HG03575 (cell line): ENCODE measurements at regions not wholly inside any gene's neighbourhood (a gene's known extent, or its start where the extent isn't known, plus 50 kb on each side); places are given as distances from the start of the nearest gene placed in this dataset.

Experiments used
- ATAC-seq: cut with Tn5 transposase; IDR thresholded peaks from one replicate; pipeline ENCODE4 v1.9.1; 2021; ENCODE audit not compliant: unreplicated experiment, insufficient number of reproducible peaks, low FRiP score; ENCODE audit errors: extremely low read depth

GRCh38 chr11:91178366-91178765, 955.5 kb upstream of the CHORDC1 start:
- no peak for ATAC-seq

- ATAC-seq: no peak
Measured at GRCh38 chr11:91174734-91175133, 951.9 kb upstream of the CHORDC1 start.

GRCh38 chr11:91174193-91174592, 951.3 kb upstream of the CHORDC1 start:
- ATAC-seq: no peak

- ATAC-seq: no peak
Measured at GRCh38 chr11:91173701-91174100, 950.9 kb upstream of the CHORDC1 start.

- ATAC-seq: no peak
Measured at GRCh38 chr11:91170711-91171110, 947.9 kb upstream of the CHORDC1 start.

GRCh38 chr11:91164452-91164822, 941.6 kb upstream of the CHORDC1 start:
- ATAC-seq: no peak

- ATAC-seq: no peak
Measured at GRCh38 chr11:91163619-91164451, 941.0 kb upstream of the CHORDC1 start.

- ATAC-seq: no peak
Measured at GRCh38 chr11:91160661-91161060, 937.8 kb upstream of the CHORDC1 start.

- no peak for ATAC-seq
Measured at GRCh38 chr11:91158891-91159537, 936.2 kb upstream of the CHORDC1 start.

- no peak for ATAC-seq
Measured at GRCh38 chr11:91158297-91158696, 935.4 kb upstream of the CHORDC1 start.

- no peak for ATAC-seq
Measured at GRCh38 chr11:91156041-91156440, 933.2 kb upstream of the CHORDC1 start.

- no peak for ATAC-seq
Measured at GRCh38 chr11:91147885-91148284, 925.0 kb upstream of the CHORDC1 start.

GRCh38 chr11:91141655-91142054, 918.8 kb upstream of the CHORDC1 start:
- no peak for ATAC-seq

GRCh38 chr11:91136631-91137030, 913.8 kb upstream of the CHORDC1 start:
- no peak for ATAC-seq

GRCh38 chr11:91133361-91133760, 910.5 kb upstream of the CHORDC1 start:
- no peak for ATAC-seq

- ATAC-seq: no peak
Measured at GRCh38 chr11:91129596-91129995, 906.7 kb upstream of the CHORDC1 start.

GRCh38 chr11:91124363-91124762, 901.5 kb upstream of the CHORDC1 start:
- ATAC-seq: no peak

- no peak for ATAC-seq
Measured at GRCh38 chr11:91115116-91115515, 892.3 kb upstream of the CHORDC1 start.

- ATAC-seq: no peak
Measured at GRCh38 chr11:91104237-91104636, 881.4 kb upstream of the CHORDC1 start.

GRCh38 chr11:91100427-91100826, 877.6 kb upstream of the CHORDC1 start:
- no peak for ATAC-seq

GRCh38 chr11:91097083-91097482, 874.2 kb upstream of the CHORDC1 start:
- no peak for ATAC-seq
